H1 (cell line): ENCODE measurements at regions not wholly inside any gene's neighbourhood (a gene's known extent, or its start where the extent isn't known, plus 50 kb on each side); places are given as distances from the start of the nearest gene placed in this dataset.

Experiments
- BCL11A ChIP-seq, 2 experiments: IDR thresholded peaks; one replicate each; pipeline ENCODE4 v1.6.1; 2011; ENCODE audit warnings: low read depth in 2 of 2, low read length in 2 of 2, mild to moderate bottlenecking in 2 of 2
- CBX5 ChIP-seq: fragments of 300-800, 300-1000 bp; sonication (generic); IDR thresholded peaks from 2 replicates; pipeline ENCODE4 v1.7.1; 2016; ENCODE audit warnings: antibody characterized with exemption, low read length, low read depth
- CEBPB ChIP-seq: IDR thresholded peaks from 2 replicates; pipeline ENCODE4 v1.6.1; 2012; ENCODE audit warnings: low read depth, low read length
- CHD2 ChIP-seq: IDR thresholded peaks from 2 replicates; pipeline ENCODE4 v1.6.1; 2012; ENCODE audit warnings: low read length, improper control_type of control experiment
- CTCF ChIP-seq, 3 experiments: IDR thresholded peaks; 1 replicate in 2 of 3; 2 replicates in 1 of 3; pipeline versions ENCODE4 v1.5.1 to v1.6.1; 2011; ENCODE audit warnings: low read length in 3 of 3, mild to moderate bottlenecking in 3 of 3, inconsistent platforms in 2 of 3, low read depth in 1 of 3, moderate library complexity in 1 of 3; ENCODE audit not compliant: insufficient read depth in 1 of 3; ENCODE audit errors: control extremely low read depth in 1 of 3
- JUND ChIP-seq: IDR thresholded peaks from 2 replicates; pipeline ENCODE4 v1.6.1; 2011; ENCODE audit warnings: mild to moderate bottlenecking, improper control_type of control experiment, low read length
- NANOG ChIP-seq: IDR thresholded peaks from 2 replicates; pipeline ENCODE4 v1.6.1; 2011; ENCODE audit warnings: low read length, low read depth, mild to moderate bottlenecking, inconsistent platforms; ENCODE audit not compliant: insufficient read depth, poor library complexity, severe bottlenecking
- POLR2A ChIP-seq, 2 experiments: IDR thresholded peaks; 1 replicate in 1 of 2; 2 replicates in 1 of 2; pipeline ENCODE4 v1.6.1; 2011; ENCODE audit warnings: low read depth in 2 of 2, low read length in 2 of 2, mild to moderate bottlenecking in 2 of 2; ENCODE audit errors: control extremely low read depth in 1 of 2
- SP2 ChIP-seq: IDR thresholded peaks from 2 replicates; pipeline ENCODE4 v1.6.1; 2012; ENCODE audit warnings: mild to moderate bottlenecking, low read length, inconsistent platforms
- TEAD4 ChIP-seq: IDR thresholded peaks from 2 replicates; pipeline ENCODE4 v1.6.1; 2012; ENCODE audit warnings: low read depth, low read length, inconsistent platforms, mixed read lengths
- YY1 ChIP-seq: IDR thresholded peaks from 2 replicates; pipeline ENCODE4 v1.6.1; 2011; ENCODE audit warnings: low read depth, mild to moderate bottlenecking, low read length

- no peak for TF ChIP-seq SP2
- no peak for TF ChIP-seq POLR2A (IDR thresholded peaks at IDR 0.05; ENCODE audit: control extremely low read depth in 1 of 2, low read depth in 2 of 2, low read length in 2 of 2)
- no peak for TF ChIP-seq CTCF (IDR thresholded peaks at IDR 0.05; ENCODE audit: control extremely low read depth in 1 of 3, insufficient read depth in 1 of 3, low read depth in 1 of 3, low read length in 3 of 3)
- TF ChIP-seq CEBPB: no peak
- TF ChIP-seq TEAD4: no peak
- no peak for TF ChIP-seq NANOG
- no peak for TF ChIP-seq CBX5
- TF ChIP-seq JUND: no peak
- no peak for TF ChIP-seq CHD2
- no peak for TF ChIP-seq BCL11A (IDR thresholded peaks at IDR 0.05; ENCODE audit: low read depth in 2 of 2, low read length in 2 of 2)
- TF ChIP-seq YY1: no peak
Observed at GRCh38 chr18:27467073-27467472, 282.0 kb upstream of the CHST9 start.
